Activated naive CD4-positive, alpha-beta T cell treated with anti-CD3 and anti-CD28 coated beads for 36 hours (primary cell): ENCODE measurements at regions not wholly inside any gene's neighbourhood (a gene's known extent, or its start where the extent isn't known, plus 50 kb on each side); places are given as distances from the start of the nearest gene placed in this dataset.
"Not testable (repeated sequence)": the region's sequence is repeated elsewhere in the genome, so short reads cannot be mapped to it uniquely, and the experiment has no call there.

ENCODE experiments used
- CTCF ChIA-PET: fragments of 350-600 bp; sonication (Branson Sonifier 250); formaldehyde crosslinking; loops from one replicate; lab custom pipeline; 2021; ENCODE audit warnings: antibody characterized with exemption; lab: Charles Lee
- DNase-seq: peaks from one replicate; pipeline ENCODE4 v3.0.0-alpha.2; 2020
- H3K27ac Mint-ChIP-seq: one replicate; pipeline ENCODE4 v1.8.0; 2021; ENCODE audit warnings: mild to moderate bottlenecking, mixed read lengths
- H3K27me3 Mint-ChIP-seq: one replicate; pipeline ENCODE4 v1.8.0; 2021; ENCODE audit warnings: low read depth, mixed read lengths
- H3K36me3 Mint-ChIP-seq: one replicate; pipeline ENCODE4 v1.8.0; 2021; ENCODE audit warnings: low read depth, mixed read lengths
- H3K4me1 Mint-ChIP-seq: one replicate; pipeline ENCODE4 v1.8.0; 2021; ENCODE audit warnings: low read depth, mixed read lengths
- H3K4me3 Mint-ChIP-seq: one replicate; pipeline ENCODE4 v1.8.0; 2021; ENCODE audit warnings: mild to moderate bottlenecking, moderate library complexity, mixed read lengths
- H3K9me3 Mint-ChIP-seq: one replicate; pipeline ENCODE4 v1.8.0; 2021; ENCODE audit warnings: mixed read lengths
- intact Hi-C: fragments of 100-400 bp; cut with micrococcal nuclease; formaldehyde crosslinking; loops from one replicate; pipeline ENCODE4 v1.15.1; 2023

- Mint-ChIP-seq H3K4me3 (no peak overlapping the region), H3K9me3 (no peaks in the 10 kb centered on the region), H3K27me3 (peaks cover 8% of the 10 kb centered on the region), H3K27ac (no peak overlapping the region), H3K4me1 (no peaks in the 10 kb centered on the region), H3K36me3 (no peaks in the 10 kb centered on the region)
- CTCF ChIA-PET, result no interaction called here
- intact Hi-C loops, result no loop called here
- DNase-seq, result no peak
Measured at GRCh38 chr6:1184318-1184717, 127.6 kb upstream of the FOXQ1 start.

- no peaks in the 10 kb centered on the region for H3K9me3 Mint-ChIP-seq
- CTCF ChIA-PET, result no interaction called here
Measured at GRCh38 chr6:1182722-1183521, 129.0 kb upstream of the FOXQ1 start.

GRCh38 chr6:1181939-1182605 is 129.8 kb upstream of the FOXQ1 start:
- Mint-ChIP-seq H3K27ac (no peak overlapping the region), H3K4me1 (no peaks in the 10 kb centered on the region), H3K4me3 (no peak overlapping the region), H3K27me3 (peaks cover 14% of the 10 kb centered on the region), H3K36me3 (no peaks in the 10 kb centered on the region), H3K9me3 (no peaks in the 10 kb centered on the region)
- intact Hi-C loops, result no loop called here
- CTCF ChIA-PET, result no interaction called here
- no peak for DNase-seq

More at GRCh38 chr6:1182722-1183521, 129.0 kb upstream of the FOXQ1 start:
- no peak for DNase-seq
- Mint-ChIP-seq H3K27ac (no peak overlapping the region), H3K36me3 (no peaks in the 10 kb centered on the region), H3K4me1 (no peaks in the 10 kb centered on the region), H3K27me3 (peaks cover 12% of the 10 kb centered on the region), H3K4me3 (no peak overlapping the region)
- intact Hi-C loops, result no loop called here

GRCh38 chr6:1179571-1180459 is 132.1 kb upstream of the FOXQ1 start:
- Mint-ChIP-seq H3K36me3 (no peaks in the 10 kb centered on the region), H3K9me3 (no peaks in the 10 kb centered on the region), H3K27ac (no peak overlapping the region), H3K27me3 (peaks cover 15% of the 10 kb centered on the region), H3K4me3 (no peak overlapping the region), H3K4me1 (no peaks in the 10 kb centered on the region)
- CTCF ChIA-PET, result no interaction called here
- intact Hi-C loops, result no loop called here
- no peak for DNase-seq

- Mint-ChIP-seq H3K27ac (no peak overlapping the region), H3K27me3 (peaks cover 15% of the 10 kb centered on the region), H3K4me3 (no peak overlapping the region), H3K36me3 (no peaks in the 10 kb centered on the region), H3K4me1 (no peaks in the 10 kb centered on the region), H3K9me3 (no peaks in the 10 kb centered on the region)
- CTCF ChIA-PET, result no interaction called here
- intact Hi-C loops, result no loop called here
- DNase-seq, result no peak
Measured at GRCh38 chr6:1178590-1178989, 133.3 kb upstream of the FOXQ1 start.

- CTCF ChIA-PET, result no interaction called here
- no peaks in the 10 kb centered on the region for H3K36me3 Mint-ChIP-seq
- intact Hi-C loops, result no loop called here
- DNase-seq, result no peak
- H3K27me3 Mint-ChIP-seq, result peaks cover 6% of the 10 kb centered on the region
- H3K4me3 Mint-ChIP-seq, result no peak overlapping the region
- H3K9me3 Mint-ChIP-seq, result peaks cover 4% of the 10 kb centered on the region
- no peaks in the 10 kb centered on the region for H3K4me1 Mint-ChIP-seq
- H3K27ac Mint-ChIP-seq, result no peak overlapping the region
Measured at GRCh38 chr6:1176567-1176966, 135.3 kb upstream of the FOXQ1 start.

DNA sequence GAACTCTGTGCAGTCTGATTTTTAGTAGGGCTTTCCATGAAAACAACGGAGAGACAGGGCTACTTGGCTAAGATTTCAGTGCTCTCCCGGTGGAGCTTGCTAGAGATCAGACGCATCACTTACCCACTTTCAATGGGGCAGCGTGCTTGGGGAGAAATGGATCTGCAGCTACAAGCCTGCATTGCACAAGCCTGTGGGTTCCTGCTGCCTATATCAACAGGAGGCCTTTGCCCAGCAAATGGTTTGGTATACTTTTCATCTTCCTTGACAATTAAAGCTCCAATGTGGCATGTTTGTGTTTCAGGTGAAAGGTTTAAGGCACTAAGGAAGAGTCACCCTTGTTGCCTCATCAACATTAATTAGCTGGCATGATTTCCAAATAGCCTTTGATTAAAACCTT is 136.0 kb upstream of the FOXQ1 start:
- no peak overlapping the region for H3K27ac Mint-ChIP-seq
- no peak overlapping the region for H3K4me3 Mint-ChIP-seq
- H3K4me1 Mint-ChIP-seq, result no peaks in the 10 kb centered on the region
- DNase-seq, result no peak
- CTCF ChIA-PET, result no interaction called here
- peaks cover 4% of the 10 kb centered on the region for H3K9me3 Mint-ChIP-seq
- H3K36me3 Mint-ChIP-seq, result no peaks in the 10 kb centered on the region
- H3K27me3 Mint-ChIP-seq, result peaks cover 6% of the 10 kb centered on the region
- intact Hi-C loops, result no loop called here

DNA sequence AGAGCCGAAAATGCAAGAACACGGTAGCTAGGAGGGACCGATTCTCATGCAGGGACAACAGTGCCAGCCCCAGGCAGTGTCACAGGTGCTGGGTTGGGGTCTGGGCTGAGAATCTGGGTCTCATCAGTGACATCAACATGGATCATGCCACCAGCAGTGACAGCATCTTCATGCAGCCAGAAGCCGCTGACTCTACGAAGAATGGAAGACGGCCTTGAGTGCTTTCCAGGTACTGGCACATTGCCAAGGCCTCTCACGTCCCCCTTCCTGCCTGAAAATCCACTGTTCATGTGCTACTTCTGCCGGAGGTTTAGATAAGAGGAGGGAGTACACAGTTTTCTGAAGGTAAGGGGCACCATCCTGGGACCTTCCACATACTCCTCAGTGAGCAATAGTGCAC is 141.1 kb upstream of the FOXQ1 start:
- H3K27ac Mint-ChIP-seq, result no peak overlapping the region
- CTCF ChIA-PET, result no interaction called here
- H3K36me3 Mint-ChIP-seq, result no peaks in the 10 kb centered on the region
- H3K4me3 Mint-ChIP-seq, result no peak overlapping the region
- H3K4me1 Mint-ChIP-seq, result no peaks in the 10 kb centered on the region
- H3K9me3 Mint-ChIP-seq, result peaks cover 4% of the 10 kb centered on the region
- H3K27me3 Mint-ChIP-seq, result peaks cover 6% of the 10 kb centered on the region
- intact Hi-C loops, result no loop called here
- no peak for DNase-seq

DNA sequence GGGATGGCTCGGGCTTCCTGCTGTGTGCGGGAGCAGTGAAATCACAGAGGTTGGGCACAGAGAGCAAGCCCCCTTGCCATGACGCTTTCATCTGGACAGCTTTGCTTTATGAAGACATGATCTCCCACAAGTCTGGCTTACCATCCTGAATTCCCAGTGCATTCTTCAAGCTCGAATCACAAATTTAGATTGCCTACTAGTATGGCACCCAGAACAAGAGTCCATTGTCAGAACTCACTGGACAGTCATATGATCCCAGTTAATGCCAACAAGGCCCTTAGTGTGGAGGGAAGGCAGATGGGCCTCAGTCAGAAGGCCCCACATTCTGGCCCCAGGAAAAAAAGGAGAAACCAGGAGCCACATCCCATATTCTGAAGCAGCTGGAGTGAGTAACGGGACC is 147.3 kb upstream of the FOXQ1 start:
- no peak overlapping the region for H3K27ac Mint-ChIP-seq
- no peak for DNase-seq
- CTCF ChIA-PET, result interaction anchor here (0.6 to 1.2 kb wide), 2 partner anchors 40 to 55 kb away, joined by 3 read pairs; no protein-coding TSS in a partner anchor
- no peak overlapping the region for H3K4me3 Mint-ChIP-seq
- no peaks in the 10 kb centered on the region for H3K36me3 Mint-ChIP-seq
- no peaks in the 10 kb centered on the region for H3K9me3 Mint-ChIP-seq
- H3K4me1 Mint-ChIP-seq, result no peaks in the 10 kb centered on the region
- peaks cover 11% of the 10 kb centered on the region for H3K27me3 Mint-ChIP-seq
- intact Hi-C loops, result no loop called here

GRCh38 chr6:1163501-1163900 is 148.4 kb upstream of the FOXQ1 start:
- no peak overlapping the region for H3K4me3 Mint-ChIP-seq
- intact Hi-C loops, result no loop called here
- H3K36me3 Mint-ChIP-seq, result no peaks in the 10 kb centered on the region
- CTCF ChIA-PET, result no interaction called here
- no peak overlapping the region for H3K27ac Mint-ChIP-seq
- peaks cover 7% of the 10 kb centered on the region for H3K27me3 Mint-ChIP-seq
- no peak for DNase-seq
- no peaks in the 10 kb centered on the region for H3K9me3 Mint-ChIP-seq
- no peaks in the 10 kb centered on the region for H3K4me1 Mint-ChIP-seq

- intact Hi-C loops, result no loop called here
- no peak overlapping the region for H3K4me3 Mint-ChIP-seq
- H3K27me3 Mint-ChIP-seq, result peaks cover 9% of the 10 kb centered on the region
- peaks cover 1% of the 10 kb centered on the region for H3K9me3 Mint-ChIP-seq
- no peak for DNase-seq
- H3K4me1 Mint-ChIP-seq, result no peaks in the 10 kb centered on the region
- no peak overlapping the region for H3K27ac Mint-ChIP-seq
- CTCF ChIA-PET, result no interaction called here
- H3K36me3 Mint-ChIP-seq, result no peaks in the 10 kb centered on the region
Measured at GRCh38 chr6:1162367-1163275, 149.3 kb upstream of the FOXQ1 start.

GRCh38 chr6:1156411-1156810 is 155.5 kb upstream of the FOXQ1 start:
- H3K9me3 Mint-ChIP-seq, result not testable (repeated sequence)

More at GRCh38 chr6:1156411-1156810, 155.5 kb upstream of the FOXQ1 start:
- intact Hi-C loops, CTCF ChIA-PET, H3K27ac Mint-ChIP-seq, DNase-seq, H3K36me3 Mint-ChIP-seq, H3K4me1 Mint-ChIP-seq, H3K4me3 Mint-ChIP-seq: not testable (repeated sequence)
- H3K27me3 Mint-ChIP-seq, result peaks cover 22% of the 10 kb centered on the region
